ENCODE measurements at regions not wholly inside any gene's neighbourhood (a gene's known extent, or its start where the extent isn't known, plus 50 kb on each side); places are given as distances from the start of the nearest gene placed in this dataset.

- whole genome bisulfite sequencing (ENCODE audit: insufficient coverage): no CpG with 5 or more reads among the region's 3 CpGs
- H3K27me3 Mint-ChIP-seq: no peaks in the 10 kb centered on the region
- no peaks in the 10 kb centered on the region for H4K20me1 ChIP-seq (ENCODE audit: control insufficient read depth, insufficient read depth, low read length, poor library complexity, severe bottlenecking)
- H3K4me1 Mint-ChIP-seq: no peaks in the 10 kb centered on the region
- ATAC-seq (ENCODE audit: low read depth) (no peak), DNase-seq (no peak)
- no peaks in the 10 kb centered on the region for H3K36me3 ChIP-seq (replicated peaks in 1 of 2; ENCODE audit: control extremely low read depth in 1 of 2, control insufficient read depth in 1 of 2, extremely low read depth in 1 of 2, insufficient read depth in 2 of 2, low read length in 1 of 2)
- no peak overlapping the region for H3K4me2 ChIP-seq (replicated peaks; ENCODE audit: low read depth, low read length, poor library complexity, severe bottlenecking)
- peaks cover 1% of the 10 kb centered on the region for H3K9me3 Mint-ChIP-seq (ENCODE audit: insufficient read depth)
- no peak overlapping the region for H3K9ac ChIP-seq (ENCODE audit: low read length)
- no peak overlapping the region for H3K27ac Mint-ChIP-seq
- TF ChIP-seq CTCF (IDR thresholded peaks at IDR 0.05) (no peak), EZH2 (IDR thresholded peaks at IDR 0.05; ENCODE audit: borderline replicate concordance, insufficient read depth, low read depth, low read length, poor library complexity, severe bottlenecking) (no peak)
- no peaks in the 10 kb centered on the region for H3K4me1 ChIP-seq (ENCODE audit: control insufficient read depth in 2 of 2, insufficient read depth in 2 of 2, low read length in 2 of 2)
- no peak overlapping the region for H3K4me3 ChIP-seq (ENCODE audit: control extremely low read depth in 1 of 5, extremely low read depth in 1 of 5, insufficient read depth in 1 of 5, low read depth in 2 of 5, low read length in 4 of 5)
- CTCF ChIA-PET: no interaction called here
- intact Hi-C loops (cut with micrococcal nuclease): no loop called here
- H3K9me3 ChIP-seq (ENCODE audit: control extremely low read depth in 1 of 3, control insufficient read depth in 2 of 3, insufficient read depth in 1 of 3, low read length in 2 of 3): no peaks in the 10 kb centered on the region
- H2AFZ ChIP-seq (ENCODE audit: insufficient read depth, low read depth, low read length, poor library complexity, severe bottlenecking): no peak overlapping the region
- H3K27ac ChIP-seq (ENCODE audit: low read length in 2 of 2): no peak overlapping the region
- no peaks in the 10 kb centered on the region for H3K79me2 ChIP-seq (ENCODE audit: control insufficient read depth, insufficient read depth, low read length)
- POLR2A ChIA-PET: no interaction called here
- H3K4me3 Mint-ChIP-seq: no peak overlapping the region
- no peaks in the 10 kb centered on the region for H3K27me3 ChIP-seq (replicated peaks in 1 of 4; ENCODE audit: control extremely low read depth in 1 of 4, control insufficient read depth in 3 of 4, insufficient read depth in 4 of 4, low read length in 3 of 4)
Measured at GRCh38 chrX:122777766-122778165, 406.3 kb upstream of the GRIA3 start.

- Mint-ChIP-seq H3K4me3 (no peak overlapping the region), H3K4me1 (no peaks in the 10 kb centered on the region), H3K27me3 (no peaks in the 10 kb centered on the region), H3K27ac (no peak overlapping the region), H3K9me3 (ENCODE audit: insufficient read depth) (peaks cover 4% of the 10 kb centered on the region)
- Histone ChIP-seq H3K36me3 (replicated peaks in 1 of 2; ENCODE audit: control extremely low read depth in 1 of 2, control insufficient read depth in 1 of 2, extremely low read depth in 1 of 2, insufficient read depth in 2 of 2, low read length in 1 of 2) (no peaks in the 10 kb centered on the region), H3K27me3 (replicated peaks in 1 of 4; ENCODE audit: control extremely low read depth in 1 of 4, control insufficient read depth in 3 of 4, insufficient read depth in 4 of 4, low read length in 3 of 4) (no peaks in the 10 kb centered on the region), H3K4me1 (ENCODE audit: control insufficient read depth in 2 of 2, insufficient read depth in 2 of 2, low read length in 2 of 2) (no peaks in the 10 kb centered on the region), H3K9ac (ENCODE audit: low read length) (no peak overlapping the region), H2AFZ (ENCODE audit: insufficient read depth, low read depth, low read length, poor library complexity, severe bottlenecking) (no peak overlapping the region), H3K27ac (ENCODE audit: low read length in 2 of 2) (no peak overlapping the region), H3K79me2 (ENCODE audit: control insufficient read depth, insufficient read depth, low read length) (no peaks in the 10 kb centered on the region), H3K4me2 (replicated peaks; ENCODE audit: low read depth, low read length, poor library complexity, severe bottlenecking) (no peak overlapping the region), H4K20me1 (ENCODE audit: control insufficient read depth, insufficient read depth, low read length, poor library complexity, severe bottlenecking) (no peaks in the 10 kb centered on the region), H3K4me3 (ENCODE audit: control extremely low read depth in 1 of 5, extremely low read depth in 1 of 5, insufficient read depth in 1 of 5, low read depth in 2 of 5, low read length in 4 of 5) (no peak overlapping the region), H3K9me3 (ENCODE audit: control extremely low read depth in 1 of 3, control insufficient read depth in 2 of 3, insufficient read depth in 1 of 3, low read length in 2 of 3) (no peaks in the 10 kb centered on the region)
- no peak for ATAC-seq (ENCODE audit: low read depth)
- intact Hi-C loops (cut with micrococcal nuclease): no loop called here
- TF ChIP-seq EZH2 (IDR thresholded peaks at IDR 0.05; ENCODE audit: borderline replicate concordance, insufficient read depth, low read depth, low read length, poor library complexity, severe bottlenecking): no peak
- no peak for TF ChIP-seq CTCF (IDR thresholded peaks at IDR 0.05)
- WGBS (ENCODE audit: insufficient coverage): no CpG with 5 or more reads among the region's 2 CpGs
- CTCF ChIA-PET: no interaction called here
- POLR2A ChIA-PET: no interaction called here
- DNase-seq: no peak
Measured at GRCh38 chrX:122783918-122784317, 400.2 kb upstream of the GRIA3 start.

All from B cell (primary cell).